Left kidney (tissue), 1 donor: ENCODE measurements at regions not wholly inside any gene's neighbourhood (a gene's known extent, or its start where the extent isn't known, plus 50 kb on each side); places are given as distances from the start of the nearest gene placed in this dataset.
"Not testable (repeated sequence)": the region's sequence is repeated elsewhere in the genome, so short reads cannot be mapped to it uniquely, and the experiment has no call there.

ENCODE experiments used
- DNase-seq: peaks from one replicate; pipeline ENCODE4 v3.0.0-alpha.2; 2013

DNA sequence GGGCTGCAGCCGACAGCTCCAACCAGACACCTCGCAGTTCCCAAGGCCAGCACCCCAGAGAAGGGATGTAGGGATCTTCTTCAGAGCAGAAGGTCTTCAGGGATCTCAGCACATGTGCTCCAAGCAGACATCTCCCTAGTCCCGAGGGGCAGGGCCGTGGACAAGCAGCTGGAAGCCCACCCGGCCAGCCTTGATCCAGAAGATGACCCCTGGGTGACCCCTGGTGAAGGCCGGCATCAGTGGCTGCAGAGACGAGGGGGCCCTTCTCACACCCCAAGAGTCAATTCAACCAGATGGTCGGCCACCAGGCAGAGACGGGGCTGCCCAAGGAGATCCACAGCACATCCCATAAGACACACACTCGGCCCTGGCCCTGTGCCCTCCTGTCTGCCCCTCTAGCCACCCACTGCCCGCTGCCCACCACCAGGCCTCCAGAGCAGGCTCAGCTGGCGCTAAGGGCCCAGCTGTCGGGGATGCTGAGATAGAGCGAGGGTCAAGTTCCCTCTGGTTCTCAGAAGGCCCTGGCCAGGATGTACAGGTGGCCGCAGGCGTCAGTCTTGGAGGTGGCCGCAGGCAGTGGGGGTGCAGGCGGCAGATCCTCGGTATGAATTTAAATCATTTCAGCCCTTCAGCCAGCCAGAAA is 168.3 kb downstream of the BRD1 start:
- no peak for DNase-seq

DNA sequence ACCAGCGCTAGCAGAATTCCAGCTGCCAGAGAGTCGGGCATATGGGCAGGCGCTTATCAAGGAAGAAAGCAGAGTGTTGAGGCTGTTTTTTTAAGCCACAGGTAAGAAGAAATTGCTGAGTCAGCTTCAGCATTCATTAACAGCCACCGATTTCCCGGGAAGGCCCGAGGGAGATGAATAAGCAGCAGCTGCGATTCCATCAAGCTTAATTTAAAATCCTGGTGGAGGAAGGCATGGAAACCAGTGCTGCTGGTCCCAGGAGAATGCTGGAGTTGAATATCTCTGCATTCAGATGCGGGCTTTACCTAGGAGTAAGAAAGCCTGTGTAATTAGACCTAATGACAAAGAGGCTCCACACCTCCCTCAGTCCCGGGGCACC is 168.8 kb downstream of the BRD1 start:
- no peak for DNase-seq

DNA sequence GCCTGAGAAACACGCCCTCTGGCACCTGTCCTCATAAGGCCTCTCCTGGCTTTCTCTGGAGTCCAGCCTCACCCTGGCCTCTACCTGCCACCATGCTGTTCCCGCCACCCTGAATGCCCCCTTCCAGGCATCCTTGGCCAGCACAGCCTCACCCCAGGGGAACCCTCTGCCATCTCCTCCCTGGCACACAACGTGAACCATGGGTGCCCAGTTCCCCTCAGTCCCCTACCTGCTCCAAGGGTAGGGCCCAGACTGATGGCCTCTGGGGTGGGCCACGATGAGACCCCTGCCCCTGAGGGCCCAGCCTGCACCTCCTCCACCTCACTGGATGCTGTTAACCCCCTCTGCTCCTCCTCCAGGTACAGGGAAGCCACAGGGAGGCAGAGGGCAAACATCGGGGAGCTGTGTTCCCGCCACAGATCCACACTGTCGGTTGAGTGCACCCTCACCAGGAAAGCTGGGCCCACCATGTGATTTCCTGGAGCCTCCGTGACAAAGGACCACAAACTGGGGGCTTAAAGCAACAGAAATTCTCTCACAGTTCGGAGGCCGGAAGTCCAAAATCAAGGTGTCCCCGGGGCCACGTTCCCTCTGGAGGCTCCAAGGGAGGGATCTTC is 169.6 kb downstream of the BRD1 start:
- DNase-seq, result no peak

DNA sequence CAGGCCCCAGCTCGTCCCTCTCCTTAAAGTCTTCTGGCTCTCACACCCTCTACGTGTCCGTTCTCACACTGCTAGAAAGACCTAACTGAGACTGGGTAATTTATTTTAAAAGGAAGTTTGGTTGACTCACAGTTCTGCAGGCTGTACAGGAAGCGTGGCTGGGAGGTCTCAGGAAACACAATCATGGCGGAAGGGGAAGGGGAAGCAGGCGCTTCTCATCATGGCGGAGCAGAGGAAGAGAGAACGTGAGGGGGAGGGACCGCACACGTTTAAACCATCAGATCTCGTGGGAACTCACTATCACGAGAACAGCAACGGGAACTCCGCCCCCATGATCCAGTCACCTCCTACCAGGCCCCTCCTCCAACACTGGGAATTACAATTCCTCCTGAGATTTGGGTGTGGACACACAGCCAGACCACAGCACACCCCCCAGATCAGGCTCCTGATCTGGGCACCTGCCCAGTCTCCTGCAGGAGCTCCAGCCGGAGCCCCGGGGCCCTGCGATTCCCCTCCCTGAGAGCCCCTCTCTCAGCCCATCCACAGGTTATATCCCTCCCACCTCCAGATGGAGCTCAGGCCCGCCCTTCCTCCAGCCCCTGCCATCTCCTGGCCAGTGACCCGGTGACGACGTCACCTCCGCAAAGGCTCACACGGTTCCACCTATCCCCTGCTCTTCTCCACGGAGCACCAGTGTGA is 170.2 kb downstream of the BRD1 start:
- DNase-seq, result no peak

DNA sequence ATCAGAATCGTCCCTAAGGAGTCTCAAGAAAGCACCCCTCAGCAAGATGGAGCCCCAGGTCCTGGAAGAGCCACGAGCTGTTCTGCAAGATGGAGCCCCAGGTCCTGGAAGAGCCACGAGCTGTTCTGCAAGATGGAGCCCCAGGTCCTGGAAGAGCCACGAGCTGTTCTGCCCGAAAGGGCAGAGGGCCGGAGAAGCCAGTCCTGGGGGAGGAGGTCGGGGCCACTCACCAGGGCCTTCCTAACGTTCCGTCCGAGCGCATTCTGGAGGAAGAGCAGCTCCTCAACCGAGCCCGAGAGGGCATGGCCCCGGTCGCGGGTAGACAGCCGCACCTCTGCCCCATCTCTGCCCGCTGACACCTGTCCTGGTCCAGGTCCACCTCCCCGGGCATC is 170.8 kb downstream of the BRD1 start:
- not testable (repeated sequence) for DNase-seq

DNA sequence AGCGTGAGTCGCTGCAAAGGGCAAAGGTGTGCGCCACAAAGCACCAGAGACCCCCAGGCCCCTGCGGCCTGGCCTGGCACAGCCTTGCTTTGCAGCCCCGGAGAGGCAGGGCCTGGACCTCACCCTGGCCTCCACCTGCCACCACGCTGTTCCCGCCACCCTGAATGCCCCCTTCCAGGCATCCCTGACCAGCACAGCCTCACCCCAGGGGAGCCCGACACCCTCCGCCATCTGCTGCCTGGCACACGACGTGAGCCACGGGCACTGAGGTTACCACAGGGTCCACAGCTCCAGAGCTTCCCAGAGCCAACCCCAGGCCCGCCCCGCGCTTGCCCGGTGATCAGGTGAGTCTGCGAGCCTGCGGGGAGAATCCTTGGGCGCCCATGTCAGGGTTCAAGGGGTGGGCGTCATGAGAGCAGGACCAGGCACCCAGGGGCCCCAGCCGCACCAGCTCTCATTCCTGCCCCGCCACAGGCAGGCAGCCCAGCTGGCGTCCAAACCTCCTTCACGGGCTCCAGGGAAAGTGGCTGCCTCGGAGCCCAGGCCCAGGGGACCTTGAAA is 171.3 kb downstream of the BRD1 start:
- no peak for DNase-seq

DNA sequence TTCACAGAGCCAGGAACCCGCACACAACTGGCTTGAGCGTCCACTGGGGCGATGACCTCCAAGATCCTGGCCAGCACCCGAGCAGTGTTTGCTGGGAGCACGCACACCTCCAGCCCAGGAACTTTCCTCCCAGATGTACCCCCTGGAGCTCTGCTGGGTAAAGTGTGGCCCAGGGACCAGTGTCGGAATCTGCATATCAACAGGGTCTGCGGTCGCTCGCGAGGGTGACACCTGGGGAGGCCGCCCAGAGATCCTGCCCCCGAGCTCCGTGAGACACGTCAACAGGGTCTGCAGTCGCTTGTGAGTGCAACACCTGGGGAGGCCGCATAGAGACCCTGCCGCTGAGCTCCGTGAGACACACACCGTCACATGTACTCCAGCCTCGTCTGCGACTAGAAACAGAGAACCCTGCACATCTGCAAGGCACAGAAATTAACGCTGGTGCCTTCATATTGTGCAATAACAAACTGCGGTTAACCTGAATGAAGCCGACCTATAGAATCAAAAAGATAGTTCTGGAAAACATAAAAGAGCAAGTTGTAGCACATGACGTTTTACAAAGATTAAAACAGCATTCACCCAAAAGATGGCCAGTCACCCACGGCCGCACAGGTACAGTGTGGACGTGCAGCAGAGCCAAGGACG is 172.4 kb downstream of the BRD1 start:
- no peak for DNase-seq

DNA sequence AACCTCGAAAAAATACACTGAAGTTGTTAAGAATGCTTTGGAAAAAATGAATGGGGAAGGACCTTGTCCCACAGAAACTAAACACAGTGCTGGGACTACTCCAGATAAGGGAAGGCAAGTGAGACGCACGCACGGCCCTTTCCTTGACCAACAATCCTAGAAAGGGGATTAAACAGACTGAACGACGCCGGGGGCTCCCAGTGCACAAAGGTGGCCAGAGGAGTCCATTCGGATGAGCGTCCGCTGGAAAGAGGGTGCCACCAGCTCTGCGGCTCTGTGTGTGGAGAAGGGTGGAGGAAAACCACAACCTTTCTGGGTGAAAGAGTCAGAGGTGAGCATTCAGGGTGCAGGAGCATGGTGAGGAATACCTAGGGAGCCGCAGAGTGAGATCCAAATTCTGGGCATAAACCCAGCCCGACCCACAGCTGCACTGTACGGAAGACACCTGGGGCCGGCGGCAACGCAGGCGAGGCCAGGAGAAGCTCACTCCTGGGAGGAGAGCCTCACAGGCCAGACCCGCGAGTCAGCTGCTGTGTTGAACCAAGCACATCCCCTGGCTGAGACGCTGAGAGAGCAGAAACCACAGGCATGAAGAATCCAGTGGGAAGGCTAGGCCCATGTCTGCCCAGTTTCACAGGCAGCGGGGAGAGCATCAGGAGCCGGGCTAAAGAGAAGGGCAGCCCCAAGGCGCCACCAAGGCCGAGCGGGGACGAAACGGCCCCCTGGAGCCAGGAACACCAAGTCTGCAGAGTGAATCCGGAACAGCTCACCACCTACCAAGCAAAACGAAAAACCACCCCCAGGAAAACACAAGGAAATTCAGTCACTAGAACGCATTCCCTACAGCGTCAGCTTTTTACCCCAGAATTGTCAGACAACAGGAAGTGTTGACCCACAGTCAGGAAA is 177.1 kb downstream of the BRD1 start:
- no peak for DNase-seq

DNA sequence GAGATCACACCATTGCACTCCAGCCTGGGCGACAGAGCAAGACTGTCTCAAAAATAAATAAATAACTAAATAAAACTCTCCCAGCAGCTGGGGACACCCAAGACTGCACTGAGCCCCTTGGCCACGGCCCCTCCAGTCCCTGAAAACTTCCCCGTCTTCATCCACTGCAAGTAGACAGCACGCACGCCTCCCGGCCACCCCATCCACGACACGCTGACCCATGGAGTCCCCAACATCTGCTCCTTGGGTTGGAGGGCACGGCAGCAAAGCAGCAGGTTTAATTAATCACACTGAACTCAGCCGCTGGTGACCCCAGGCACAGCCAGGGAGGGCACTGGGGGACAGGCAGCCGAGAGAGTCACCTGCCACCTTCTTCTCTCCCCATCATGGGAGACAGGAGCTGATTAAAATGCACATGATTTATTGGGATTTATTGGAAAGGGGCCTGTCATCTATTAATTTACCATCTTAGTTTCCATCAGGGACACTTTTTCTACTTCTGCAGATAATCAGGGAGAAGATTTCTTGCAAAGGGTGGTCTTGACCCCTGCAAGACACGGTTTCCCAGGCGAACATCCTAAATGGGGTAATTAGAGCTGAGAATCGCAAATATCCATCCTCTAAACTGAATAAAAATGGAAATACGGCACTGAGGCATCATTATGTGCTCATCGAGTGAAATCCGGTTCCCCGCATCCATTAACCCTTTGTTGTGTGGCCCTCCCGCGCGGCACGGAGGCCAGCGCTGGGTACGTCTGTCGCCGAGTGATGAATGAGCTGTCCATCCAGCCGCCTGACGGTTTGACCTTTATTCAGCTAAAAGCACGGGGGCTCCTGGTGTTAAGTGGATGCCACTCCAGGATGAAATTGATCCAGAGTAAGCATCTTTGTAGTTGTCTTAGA is 178.3 kb downstream of the BRD1 start:
- DNase-seq, result no peak

DNA sequence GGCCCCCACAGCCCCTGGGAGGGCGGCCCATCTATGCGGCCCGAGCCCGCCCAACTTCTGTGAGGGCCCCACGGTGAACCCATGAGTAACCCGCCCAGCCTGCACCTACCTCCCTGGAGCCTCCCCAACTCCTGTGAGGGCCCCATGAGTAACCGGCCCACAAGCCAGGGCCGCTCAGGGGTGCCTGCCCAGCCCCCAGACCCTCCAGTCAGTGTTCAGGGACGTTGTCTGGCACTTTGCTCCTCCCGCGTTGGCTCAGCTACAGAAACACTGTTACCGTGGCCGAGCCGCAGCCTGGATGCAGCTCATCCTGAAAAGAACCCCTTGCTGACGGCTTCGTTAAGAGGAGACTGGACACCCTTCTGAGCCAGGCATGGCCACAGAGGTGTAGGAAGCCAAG is 179.6 kb downstream of the BRD1 start:
- no peak for DNase-seq

DNA sequence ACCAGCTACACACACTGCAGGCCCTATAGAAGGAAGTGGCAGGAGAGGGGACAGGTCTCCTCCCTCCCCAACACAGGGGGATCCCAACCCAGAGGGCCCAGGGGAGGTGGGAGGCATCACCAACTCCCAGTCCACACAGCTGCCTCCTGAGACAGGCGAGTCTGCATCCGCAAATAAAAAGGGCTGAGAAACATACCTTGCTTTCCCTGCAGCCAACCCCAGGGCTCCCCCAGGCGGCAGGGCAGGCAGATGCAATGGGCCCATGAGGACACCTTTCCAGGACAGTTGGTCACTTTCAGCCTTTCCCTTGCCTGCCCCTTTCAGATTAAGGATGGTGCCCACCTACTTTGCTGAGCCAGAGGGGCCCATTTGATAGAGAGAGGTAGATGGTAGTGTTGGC is 180.0 kb downstream of the BRD1 start:
- DNase-seq, result no peak

DNA sequence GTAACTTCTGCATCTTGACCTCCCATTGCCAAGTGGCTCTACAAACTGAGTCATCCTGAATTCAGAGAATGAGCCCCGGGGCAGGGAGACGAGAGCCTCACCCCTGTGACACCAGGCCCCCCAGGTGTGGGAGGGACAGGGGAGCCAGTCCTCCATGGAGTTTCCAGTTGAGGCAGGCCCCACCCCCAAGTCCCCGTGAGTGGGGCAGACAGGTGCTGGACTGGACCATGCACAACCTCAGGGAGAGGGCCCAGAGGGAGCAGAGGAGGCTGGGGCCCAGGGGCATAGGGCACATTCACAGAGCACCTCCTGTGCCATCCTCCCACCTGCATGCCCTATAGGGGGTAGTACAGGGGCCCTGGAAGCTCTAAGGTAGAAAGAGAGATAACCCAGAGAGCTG is 180.8 kb downstream of the BRD1 start:
- no peak for DNase-seq

DNA sequence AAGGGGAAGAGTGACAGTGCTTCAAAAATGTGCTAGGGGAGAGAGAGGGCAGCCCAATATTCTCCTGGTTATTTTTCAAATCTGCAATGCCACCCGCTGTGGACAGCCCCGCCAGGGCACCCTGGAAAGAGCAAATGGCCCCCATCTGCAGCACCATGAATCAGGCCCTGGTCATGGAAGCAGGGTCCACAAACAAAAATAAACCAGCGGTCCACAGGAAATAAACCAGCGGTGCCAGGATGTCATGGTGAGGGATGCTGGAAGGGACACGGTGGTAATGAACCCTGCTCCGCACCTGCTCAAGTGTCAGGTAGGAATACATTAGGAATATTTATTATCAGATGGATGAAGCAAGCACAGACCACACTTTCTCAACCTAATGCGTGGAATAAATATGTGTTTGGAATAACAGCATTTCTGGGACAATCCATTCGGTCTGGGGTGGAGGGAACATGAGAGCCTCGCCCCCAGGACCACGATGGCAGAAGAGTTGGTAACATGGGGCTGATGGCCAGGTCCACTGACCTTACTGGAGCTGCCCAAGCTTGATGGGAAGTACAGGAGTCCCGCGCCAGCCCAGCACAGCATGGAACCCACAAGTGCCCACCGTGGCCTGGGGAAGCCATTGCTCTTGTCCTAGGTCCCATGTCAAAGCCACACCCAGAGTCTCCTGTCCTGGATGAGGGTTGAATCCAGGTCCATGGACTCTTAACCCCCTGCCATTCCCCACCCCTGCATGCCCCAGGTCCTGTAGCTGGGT is 181.7 kb downstream of the BRD1 start:
- DNase-seq, result no peak

DNA sequence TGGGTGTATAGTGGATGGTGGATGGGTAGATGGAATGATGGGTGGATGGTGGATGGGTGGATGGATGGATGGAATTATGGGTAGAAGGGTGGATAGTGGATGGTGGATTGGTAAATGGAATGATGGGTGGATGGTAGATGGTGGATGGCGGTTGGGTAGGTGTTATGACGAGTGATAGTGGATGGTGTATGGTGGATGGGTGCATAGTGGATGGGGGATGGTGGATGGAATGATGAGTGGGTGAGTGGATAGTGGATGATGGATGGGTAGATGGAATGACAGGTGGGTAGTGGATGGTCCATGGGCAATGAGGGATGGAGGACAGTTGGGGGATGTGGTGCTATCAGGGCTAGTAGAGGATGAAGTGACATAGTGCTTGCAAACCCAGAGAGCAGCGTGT is 182.4 kb downstream of the BRD1 start:
- DNase-seq, result no peak

DNA sequence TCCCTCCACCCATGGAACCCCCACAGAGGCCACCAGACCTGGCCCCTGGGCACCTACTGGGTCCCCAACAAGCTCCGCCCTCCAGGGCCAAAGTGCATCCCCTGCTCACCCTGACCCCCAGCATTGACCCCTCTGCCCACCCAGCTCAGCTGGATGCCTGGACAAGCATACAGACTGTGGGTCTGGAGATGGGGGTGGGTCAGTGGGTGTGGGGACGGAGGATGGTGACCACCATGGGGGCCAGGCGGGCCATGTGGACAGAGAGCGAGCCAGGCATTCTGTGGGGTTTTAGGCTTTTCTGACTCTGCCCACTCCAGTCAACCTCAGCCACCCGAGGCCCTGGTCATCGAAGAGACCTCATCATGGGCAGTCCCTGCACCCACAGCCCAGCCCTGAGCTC is 183.7 kb downstream of the BRD1 start:
- DNase-seq, result no peak

DNA sequence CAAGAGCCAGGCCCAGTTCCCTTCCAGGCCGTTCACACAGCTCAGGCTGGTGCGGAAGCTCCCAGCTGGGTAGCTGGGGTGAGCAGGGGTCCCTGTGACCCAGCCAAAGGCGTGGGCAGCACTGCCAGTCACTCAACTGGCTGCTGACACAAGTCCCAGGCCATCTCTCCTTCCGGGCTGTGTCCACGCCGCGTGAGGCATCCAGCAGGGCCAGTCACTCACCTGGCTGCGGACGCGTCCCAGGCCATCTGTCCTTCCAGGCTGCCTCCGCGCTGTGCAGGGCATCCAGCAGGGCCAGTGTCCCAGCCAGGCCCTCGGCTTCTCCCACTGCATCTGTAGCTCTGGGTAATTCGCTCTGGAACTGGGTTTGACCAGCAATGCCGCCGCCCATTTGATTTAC is 184.2 kb downstream of the BRD1 start:
- no peak for DNase-seq

DNA sequence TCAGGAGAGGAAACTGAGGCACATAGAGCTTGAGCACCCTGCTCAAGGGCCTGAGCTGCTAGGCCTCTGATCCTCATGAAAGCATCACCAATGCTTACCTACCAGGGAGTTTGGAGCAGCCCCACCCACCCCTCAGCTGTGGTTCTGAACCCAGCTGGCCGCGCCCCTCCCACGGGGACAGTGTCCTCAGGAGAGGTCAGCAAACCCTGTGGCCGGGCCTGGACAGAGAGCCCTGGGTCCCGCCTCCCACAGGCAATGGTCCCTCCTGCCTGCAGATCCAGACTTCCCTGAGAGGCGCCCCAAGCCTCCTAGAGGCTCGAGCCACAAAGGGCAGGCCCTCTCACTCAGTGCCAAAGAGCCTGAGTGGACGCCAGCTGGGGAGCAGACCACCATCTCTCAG is 184.9 kb downstream of the BRD1 start:
- DNase-seq, result no peak

DNA sequence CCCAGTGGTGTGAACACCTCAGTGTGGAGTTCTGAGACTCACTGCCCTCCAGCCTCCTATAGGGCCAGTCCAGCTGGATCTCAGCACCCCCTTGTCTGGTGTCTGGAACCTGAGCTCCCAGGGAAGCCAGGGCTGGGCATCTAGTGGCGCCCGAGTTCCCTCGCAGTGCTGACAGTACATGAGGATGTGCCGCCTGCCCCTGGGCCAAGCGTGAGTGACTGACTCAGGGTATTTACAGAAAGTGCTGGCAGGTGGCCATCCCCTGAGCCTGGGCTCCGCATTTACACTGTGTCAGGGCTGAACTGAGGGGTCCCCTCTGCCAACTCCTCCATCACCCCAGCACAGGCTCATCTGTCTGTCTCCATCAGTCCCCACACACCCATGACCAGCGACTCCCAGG is 185.3 kb downstream of the BRD1 start:
- DNase-seq, result no peak

DNA sequence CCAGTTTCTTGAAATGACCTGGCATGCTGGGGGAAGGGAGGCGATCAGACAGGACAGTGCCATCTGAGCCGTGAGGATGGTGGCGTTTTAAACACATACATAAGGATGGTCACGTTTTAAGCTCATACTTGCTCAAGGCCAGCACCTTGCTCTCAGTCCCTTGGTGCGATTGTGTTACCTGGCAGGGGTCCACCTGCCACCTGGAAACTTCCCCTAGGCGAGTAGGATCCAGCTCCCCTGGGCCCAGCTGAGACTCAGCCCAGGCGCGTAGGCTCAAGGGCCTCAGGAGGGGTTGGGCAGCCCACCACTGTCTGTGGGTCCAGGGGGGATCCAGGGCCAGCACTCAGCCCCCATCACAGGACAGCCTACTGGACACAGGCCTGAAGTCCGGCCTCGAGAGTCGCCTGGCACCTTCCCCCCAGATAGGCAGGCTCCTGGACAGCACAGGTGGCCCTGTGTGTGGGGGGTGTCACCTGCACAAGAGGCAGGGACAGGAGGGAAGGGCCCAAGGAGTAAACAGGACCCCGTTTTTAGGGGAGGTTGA is 185.8 kb downstream of the BRD1 start:
- no peak for DNase-seq
